HG02981 (cell line): ENCODE measurements at regions not wholly inside any gene's neighbourhood (a gene's known extent, or its start where the extent isn't known, plus 50 kb on each side); places are given as distances from the start of the nearest gene placed in this dataset.
"Not testable (repeated sequence)": the region's sequence is repeated elsewhere in the genome, so short reads cannot be mapped to it uniquely, and the experiment has no call there.

ENCODE experiments used
- ATAC-seq: cut with Tn5 transposase; IDR thresholded peaks from one replicate; pipeline ENCODE4 v1.9.1; 2021; ENCODE audit warnings: mild to moderate bottlenecking, moderate library complexity; ENCODE audit not compliant: unreplicated experiment

DNA sequence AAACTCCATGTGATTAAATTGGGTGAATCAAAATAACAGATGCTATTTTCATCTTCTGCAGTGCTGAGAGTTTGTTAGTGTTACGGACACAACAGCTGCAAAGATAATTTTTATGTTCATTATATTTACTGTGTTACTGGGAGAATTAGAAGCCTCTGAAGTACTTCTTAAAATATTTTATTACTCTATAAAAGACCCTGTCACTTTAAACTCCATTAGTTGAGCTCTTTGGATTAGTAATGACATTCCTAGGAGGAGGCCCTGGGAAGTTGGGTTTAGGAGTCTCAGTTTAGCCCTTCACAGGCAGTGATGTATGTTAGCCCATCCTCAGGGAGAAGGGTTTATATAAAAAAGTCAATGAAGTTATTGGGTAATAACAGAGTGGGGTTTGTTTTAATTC is 596.7 kb downstream of the JRKL start:
- no peak for ATAC-seq

GRCh38 chr11:96990914-96991313 is 601.1 kb downstream of the JRKL start:
- ATAC-seq, result no peak

DNA sequence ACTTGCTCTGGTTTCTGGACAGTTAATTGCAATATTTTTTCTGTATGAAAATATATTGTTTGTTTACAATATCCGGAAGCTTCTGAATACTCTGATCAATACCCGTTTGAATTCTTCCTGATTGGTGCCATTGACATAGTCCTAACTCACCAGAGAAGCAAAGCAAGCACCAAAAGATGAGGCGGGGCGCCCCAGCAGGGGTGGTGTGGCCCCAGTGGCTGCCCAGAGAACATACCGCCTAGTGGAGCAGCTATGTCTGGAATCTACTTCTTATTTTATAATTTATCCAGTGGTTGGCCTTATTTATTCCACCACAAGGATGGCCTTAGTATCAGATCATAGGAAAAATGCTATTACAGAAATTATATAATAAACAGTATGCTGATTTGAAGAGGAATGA is 610.7 kb downstream of the JRKL start:
- no peak for ATAC-seq

DNA sequence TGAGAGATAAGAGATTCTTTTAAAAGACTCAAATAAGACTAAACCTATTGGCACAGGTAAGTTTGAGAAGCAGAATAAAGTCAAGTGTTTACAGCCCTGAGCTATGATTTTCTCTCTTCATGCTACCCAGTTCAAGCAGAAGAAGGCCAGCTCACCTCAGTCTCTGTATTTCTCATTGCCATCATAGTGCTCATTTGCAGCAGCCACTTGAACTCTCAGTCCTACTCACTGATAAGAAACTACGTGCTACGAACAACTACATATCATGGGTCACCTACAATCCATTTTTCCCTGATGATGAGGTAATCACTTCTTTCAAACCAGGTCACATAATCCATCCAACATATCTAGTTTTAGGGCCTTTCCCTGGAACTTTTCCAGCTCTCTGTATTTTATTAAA is 617.5 kb downstream of the JRKL start:
- ATAC-seq, result no peak

DNA sequence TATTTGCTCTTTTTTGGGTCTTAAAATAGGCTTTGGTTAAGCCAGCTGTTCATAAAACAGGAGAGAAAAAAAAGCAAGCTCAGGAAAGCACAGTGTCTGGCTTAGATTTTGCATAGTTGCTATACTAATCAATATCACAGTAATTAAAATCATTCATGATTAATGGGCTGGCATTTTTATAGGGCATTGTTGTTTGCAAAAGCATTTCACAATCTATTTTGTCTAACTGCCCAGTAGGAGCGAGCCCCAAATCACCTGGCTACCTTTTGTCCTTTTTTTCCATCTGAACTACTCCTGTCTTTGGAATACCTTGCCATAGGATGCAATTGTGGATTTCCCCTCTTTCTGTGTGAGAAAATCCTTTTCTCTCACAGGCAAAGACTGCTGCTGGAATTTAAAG is 619.8 kb downstream of the JRKL start:
- ATAC-seq, result no peak

- ATAC-seq, result not testable (repeated sequence)
Measured at GRCh38 chr11:97010997-97011396, 621.2 kb downstream of the JRKL start.

- no peak for ATAC-seq
Measured at GRCh38 chr11:97015327-97015726, 625.5 kb downstream of the JRKL start.

DNA sequence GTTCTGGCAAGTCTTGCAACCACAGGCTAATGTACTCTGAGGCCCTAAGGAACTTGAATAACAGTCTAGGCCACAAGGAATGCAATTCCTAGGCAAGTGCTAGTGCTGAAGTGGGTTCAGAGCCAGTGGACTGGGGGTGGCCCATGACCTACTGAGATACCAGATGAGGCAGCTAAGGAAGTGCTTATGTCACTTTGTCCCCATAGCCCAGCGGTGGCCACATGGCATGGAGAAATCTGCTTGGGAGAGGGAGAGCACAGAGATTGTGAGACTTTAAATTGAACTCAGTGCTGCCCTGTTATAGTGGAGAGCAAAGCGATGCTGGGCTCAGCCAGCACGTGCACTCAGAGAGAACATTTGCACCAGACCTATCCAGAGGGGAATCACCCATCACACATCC is 629.5 kb downstream of the JRKL start:
- no peak for ATAC-seq

- no peak for ATAC-seq
Measured at GRCh38 chr11:97019754-97020153, 629.9 kb downstream of the JRKL start.

DNA sequence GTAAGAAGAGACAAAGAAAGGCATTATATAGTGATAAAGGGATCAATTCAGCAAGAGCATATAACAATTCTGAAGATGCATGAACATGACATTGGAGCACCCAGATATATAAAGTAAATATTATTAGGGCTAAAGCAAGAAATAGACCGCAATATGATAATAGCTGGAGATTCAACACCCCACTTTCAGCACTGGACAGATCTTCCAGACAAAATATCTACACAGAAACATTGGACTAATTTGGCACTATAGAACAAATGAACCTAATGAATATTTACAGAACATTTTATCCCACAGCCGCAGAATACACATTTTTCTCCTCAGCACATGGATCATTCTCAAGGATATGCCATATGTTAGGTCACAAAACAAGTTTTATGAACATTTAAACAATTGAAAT is 633.1 kb downstream of the JRKL start:
- no peak for ATAC-seq

DNA sequence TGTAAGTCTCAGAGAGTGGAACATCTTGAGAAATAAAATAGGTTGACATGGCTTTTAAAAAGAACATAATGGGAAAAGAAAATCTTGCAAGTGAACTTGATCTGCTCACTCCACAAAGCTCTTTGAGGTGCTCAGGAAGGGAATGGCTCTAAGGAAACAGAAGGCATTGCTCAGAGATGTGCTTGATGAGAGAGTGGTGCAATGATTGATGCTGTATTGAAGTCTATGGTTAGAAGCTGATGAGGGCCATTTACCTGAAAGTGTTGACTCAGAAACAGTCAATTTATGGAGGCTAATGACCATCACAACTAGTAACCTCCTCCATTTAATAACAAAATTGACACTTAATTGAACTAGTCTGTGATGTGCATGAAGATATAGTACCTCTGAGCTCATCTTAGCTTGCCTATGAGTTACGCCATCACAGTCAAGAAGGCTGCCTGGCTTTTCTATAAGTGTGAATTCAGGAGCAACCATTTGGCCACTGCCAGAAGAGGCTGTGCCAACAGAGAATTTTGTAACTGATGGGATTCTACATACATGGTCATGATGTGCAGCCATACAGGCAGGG is 639.1 kb downstream of the JRKL start:
- ATAC-seq, result no peak

DNA sequence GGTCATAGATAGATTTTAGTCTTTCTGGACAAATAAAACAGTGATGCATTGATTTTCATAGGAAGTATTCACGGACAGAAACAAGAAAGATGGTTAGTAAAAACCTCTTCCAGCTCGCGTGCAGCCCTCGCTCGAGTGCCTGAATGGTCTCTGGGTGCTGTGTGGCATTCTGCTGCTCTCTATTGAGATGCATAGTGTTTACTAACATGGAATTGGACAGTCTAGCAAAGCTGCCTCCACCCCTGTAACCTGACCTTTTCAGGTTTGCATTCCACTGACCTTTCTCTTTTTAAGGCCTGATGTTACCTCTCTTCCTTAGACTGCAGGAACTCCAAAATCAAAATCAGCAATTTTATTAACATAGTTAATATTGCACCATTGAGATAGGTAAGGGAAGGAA is 643.4 kb downstream of the JRKL start:
- no peak for ATAC-seq

DNA sequence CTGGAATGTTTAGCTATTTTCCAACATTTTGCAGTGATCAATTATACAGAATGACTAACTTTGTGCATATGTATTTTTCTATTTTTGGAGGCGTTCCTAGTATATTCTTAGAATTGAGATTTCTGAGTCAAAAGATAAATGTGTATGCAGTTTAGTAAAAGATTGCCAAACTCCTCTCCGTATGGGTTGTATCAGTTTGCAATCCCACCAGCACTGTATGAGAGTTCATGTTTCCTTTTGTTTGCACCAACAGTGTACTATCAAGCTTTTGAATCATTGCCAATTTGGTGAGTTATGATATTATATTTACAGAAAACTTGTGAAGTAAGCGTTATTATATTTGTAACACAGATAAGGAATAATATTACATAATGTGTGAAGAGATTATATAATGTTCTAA is 658.7 kb downstream of the JRKL start:
- no peak for ATAC-seq

- no peak for ATAC-seq
Measured at GRCh38 chr11:97060184-97060583, 670.4 kb downstream of the JRKL start.

- no peak for ATAC-seq
Measured at GRCh38 chr11:97069160-97069559, 679.3 kb downstream of the JRKL start.

DNA sequence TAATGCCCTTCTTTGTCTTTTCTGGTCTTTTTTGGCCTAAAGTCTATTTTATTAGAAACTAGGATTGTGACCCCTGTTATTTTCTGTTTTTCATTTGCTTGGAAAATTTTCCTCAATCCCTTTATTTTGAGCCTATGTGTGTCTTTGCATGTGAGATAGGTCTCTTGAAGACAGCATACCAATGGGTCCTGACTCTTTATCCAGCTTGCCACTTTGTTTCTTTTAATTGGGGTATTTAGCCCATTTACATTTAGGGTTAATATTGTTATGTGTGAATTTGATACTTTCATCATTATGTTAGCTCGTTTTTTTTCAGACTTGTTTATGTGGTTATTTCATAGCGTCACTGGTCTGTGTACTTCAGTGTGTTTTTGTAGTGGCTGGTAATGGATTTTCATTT is 682.6 kb downstream of the JRKL start:
- no peak for ATAC-seq

GRCh38 chr11:97076666-97077065 is 686.9 kb downstream of the JRKL start:
- ATAC-seq, result not testable (repeated sequence)

DNA sequence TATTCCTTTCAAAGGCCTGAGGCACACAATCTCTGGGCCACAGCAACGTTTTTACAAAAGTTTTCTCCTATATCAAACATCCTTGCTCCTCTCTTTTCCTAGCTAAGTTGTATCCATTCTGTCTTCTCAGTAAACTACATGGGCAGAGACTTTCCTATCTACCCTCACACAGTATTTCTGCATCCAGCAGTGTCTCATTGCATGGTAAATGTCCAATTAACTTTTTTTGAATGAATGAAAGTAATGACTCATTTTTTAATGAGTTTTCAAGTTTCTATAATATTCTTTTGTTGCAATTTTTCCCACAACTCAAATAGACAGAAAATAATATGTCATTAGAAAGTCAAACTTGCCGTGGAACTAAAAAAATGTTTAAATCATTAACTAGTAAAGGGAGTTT is 688.6 kb downstream of the JRKL start:
- ATAC-seq, result no peak

GRCh38 chr11:97079244-97079643 is 689.4 kb downstream of the JRKL start:
- ATAC-seq, result no peak

- no peak for ATAC-seq
Measured at GRCh38 chr11:97087419-97087818, 697.6 kb downstream of the JRKL start.

DNA sequence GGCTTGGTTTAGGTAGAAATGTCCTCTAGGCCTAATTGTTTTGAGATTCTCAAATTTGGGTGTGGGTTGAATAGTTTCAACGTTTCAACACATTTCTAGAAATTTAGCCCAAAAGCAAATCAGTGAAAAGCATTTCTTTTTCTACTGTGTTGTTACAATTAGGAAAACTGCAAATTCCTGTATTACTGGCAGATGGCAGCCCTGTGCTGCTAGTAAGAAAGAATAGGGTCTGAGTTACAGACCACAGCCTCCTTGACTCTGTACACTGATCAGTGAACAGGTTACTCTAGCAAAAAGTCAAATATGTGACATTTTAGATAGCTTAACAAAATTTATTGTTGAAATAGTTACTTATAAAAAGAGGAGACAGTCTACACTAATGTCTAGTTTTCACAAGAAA is 703.0 kb downstream of the JRKL start:
- no peak for ATAC-seq

- not testable (repeated sequence) for ATAC-seq
Measured at GRCh38 chr11:97102180-97102579, 712.4 kb downstream of the JRKL start.

- ATAC-seq, result no peak
Measured at GRCh38 chr11:97107604-97108003, 717.8 kb downstream of the JRKL start.

DNA sequence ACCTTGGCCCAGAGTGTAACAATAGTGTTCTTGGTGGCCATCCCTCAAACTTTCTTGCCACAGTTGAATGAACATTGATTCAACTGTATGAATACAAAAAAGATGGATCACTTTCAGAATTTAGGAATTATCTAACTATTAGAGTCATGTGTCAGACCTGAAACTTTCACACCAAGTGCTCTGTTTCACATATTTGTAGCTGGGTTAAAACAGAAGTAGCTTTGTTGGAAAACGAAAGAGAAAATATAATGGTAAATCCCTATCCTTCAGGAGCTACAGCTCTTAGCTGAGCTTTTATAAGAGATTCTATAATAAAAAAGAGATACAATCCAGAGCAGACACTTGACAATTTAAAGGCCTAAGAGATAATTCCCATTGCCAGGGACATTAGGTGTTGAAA is 719.3 kb downstream of the JRKL start:
- ATAC-seq, result no peak
